Right cardiac atrium (tissue), 5 donors: ENCODE measurements at regions not wholly inside any gene's neighbourhood (a gene's known extent, or its start where the extent isn't known, plus 50 kb on each side); places are given as distances from the start of the nearest gene placed in this dataset.
"Not testable (repeated sequence)": the region's sequence is repeated elsewhere in the genome, so short reads cannot be mapped to it uniquely, and the experiment has no call there.

Experiments
- ATAC-seq, 2 donors: fragments of 200-7000 bp; cut with Tn5 transposase; one replicate each; pipeline versions ENCODE4 v1.8.0 to v1.9.1; 2020; ENCODE audit warnings: moderate library complexity in 2 of 2, mild to moderate bottlenecking in 1 of 2
- DNase-seq, 3 donors: peaks; one replicate each; pipeline ENCODE4 v3.0.0-alpha.2; 2020
- H3K27ac ChIP-seq: one replicate; pipeline ENCODE4 v1.5.1; 2013; ENCODE audit warnings: mild to moderate bottlenecking, low read length, control low read depth, moderate library complexity
- H3K27me3 ChIP-seq: one replicate; pipeline ENCODE4 v1.6.1; 2013; ENCODE audit not compliant: control insufficient read depth, insufficient read depth
- H3K4me1 ChIP-seq: one replicate; pipeline ENCODE4 v1.6.1; 2013; ENCODE audit warnings: low read length; ENCODE audit not compliant: control insufficient read depth, insufficient read depth
- H3K4me3 ChIP-seq: one replicate; pipeline ENCODE4 v1.5.1; 2013; ENCODE audit warnings: low read length, control low read depth
- H3K9me3 ChIP-seq: one replicate; pipeline ENCODE4 v1.6.1; 2013; ENCODE audit warnings: low read length; ENCODE audit not compliant: control insufficient read depth
- WGBS: extraction: QIAGEN DNeasy Blood & Tissue Kit; methylation state at CpG from one replicate; pipeline ENCODE4 v1.1.7; 2013; 5-methylcytosine and 5-hydroxymethylcytosine counted together
- intact Hi-C, 4 donors: fragments of 100-400 bp; cut with DNase I; formaldehyde crosslinking; loops; one replicate each; pipeline versions ENCODE4 v1.11.0 to v1.14.0; 2022 to 2023
- donor health status: healthy with polysubstance abuse.
- donor health status: DM: no; HTN: yes; CAD: no.
- donor health status: DM: no; HTN: no; CAD: no.
- donor health status: DM: no; HTN: yes; CAD: no; lungs with severe emphysema.
- donor health status: DM: yes; HTN: yes; CAD: no.

DNA sequence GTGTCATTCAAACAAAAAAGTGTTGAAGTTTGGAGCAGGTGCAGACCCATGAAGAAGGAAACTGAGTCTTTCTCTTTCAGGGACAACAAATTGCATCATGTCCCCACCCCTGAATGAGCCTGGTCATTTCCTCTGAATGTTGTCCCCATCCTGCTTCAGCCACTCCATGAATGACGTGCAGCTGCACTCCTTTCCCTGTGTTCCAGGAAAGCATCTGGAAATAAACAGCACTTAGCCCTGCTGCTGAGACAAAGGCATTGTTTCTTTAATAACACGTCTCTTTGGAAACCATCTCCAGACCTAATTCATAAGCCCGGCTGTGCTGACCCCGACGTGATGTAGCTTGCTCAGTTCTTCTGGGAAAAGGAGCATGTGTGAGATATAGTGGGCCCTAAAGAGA, 682.3 kb downstream of the BRINP1 start:
- DNase-seq (no peak), ATAC-seq (no peak)
- H3K27ac ChIP-seq: no peak overlapping the region
- WGBS: 53% methylated on average over 5 of the region's 5 CpGs
- no peak overlapping the region for H3K4me3 ChIP-seq
- no peaks in the 10 kb centered on the region for H3K9me3 ChIP-seq
- H3K4me1 ChIP-seq: no peaks in the 10 kb centered on the region
- intact Hi-C loops: no loop called here
- H3K27me3 ChIP-seq: no peaks in the 10 kb centered on the region

DNA sequence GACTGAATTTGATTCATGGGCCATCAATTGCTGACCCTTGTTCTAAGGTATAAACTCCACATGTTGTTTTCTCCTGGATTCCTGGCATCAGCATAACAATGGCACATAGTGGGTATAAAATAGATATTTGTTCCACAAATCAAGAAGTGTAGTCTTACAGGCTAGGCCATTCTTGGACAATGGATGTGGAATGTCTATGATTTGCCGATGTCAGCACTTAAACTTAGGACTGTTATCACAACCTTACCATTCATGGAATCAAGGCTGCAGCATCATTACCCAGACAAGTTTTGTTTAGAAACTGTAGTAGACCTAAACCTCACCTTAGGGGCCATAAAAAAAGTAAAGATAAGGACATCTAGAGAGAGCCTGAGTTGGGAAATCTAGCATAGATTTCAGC, 680.0 kb downstream of the BRINP1 start:
- no peak for DNase-seq
- Histone ChIP-seq H3K9me3 (no peaks in the 10 kb centered on the region), H3K27ac (no peak overlapping the region), H3K4me3 (no peak overlapping the region), H3K4me1 (no peaks in the 10 kb centered on the region), H3K27me3 (no peaks in the 10 kb centered on the region)
- WGBS: 74% methylated on average over 1 of the region's 1 CpG
- intact Hi-C loops: no loop called here
- no peak for ATAC-seq

DNA sequence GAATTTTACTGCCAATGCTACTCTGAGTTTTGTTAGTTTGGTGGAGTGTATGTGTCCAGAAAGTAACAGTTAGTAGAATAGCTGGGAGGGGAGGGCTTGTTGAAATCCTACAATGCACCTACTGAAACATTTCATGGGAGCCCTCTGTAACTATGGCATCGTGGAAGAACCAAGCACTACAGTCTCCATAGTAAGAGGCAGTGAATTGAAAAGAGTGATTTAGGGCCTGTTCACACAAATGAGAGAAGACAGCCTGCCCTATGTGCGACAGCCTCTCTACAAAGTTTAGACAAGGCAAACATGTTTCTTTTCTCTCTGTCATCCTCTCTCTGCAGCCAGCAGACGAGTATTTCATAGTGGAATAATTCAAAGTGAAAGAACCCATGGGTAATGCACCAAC, 676.6 kb downstream of the BRINP1 start:
- no peaks in the 10 kb centered on the region for H3K27me3 ChIP-seq
- DNase-seq (no peak), ATAC-seq (no peak)
- H3K9me3 ChIP-seq: no peaks in the 10 kb centered on the region
- H3K27ac ChIP-seq: no peak overlapping the region
- H3K4me3 ChIP-seq: no peak overlapping the region
- intact Hi-C loops: no loop called here
- no peaks in the 10 kb centered on the region for H3K4me1 ChIP-seq
- 54% methylated on average over 3 of the region's 3 CpGs for WGBS

DNA sequence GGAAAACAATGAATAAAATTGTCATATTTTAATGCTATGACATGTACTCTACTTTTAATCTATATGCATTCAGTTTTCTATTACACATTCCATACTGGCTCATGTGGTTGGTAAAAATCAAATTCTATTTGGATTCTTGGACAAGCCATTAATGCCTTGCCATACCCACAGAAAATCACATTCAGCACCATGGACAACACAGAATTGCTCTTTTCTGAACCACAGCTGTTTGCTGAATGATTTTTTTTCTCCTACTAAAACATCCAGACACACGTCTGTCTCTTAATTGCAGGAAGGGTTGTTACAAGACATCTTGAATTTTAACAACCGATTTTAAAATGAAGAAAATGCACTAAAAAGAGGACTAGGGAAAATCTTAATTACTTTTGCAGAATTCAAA, 675.6 kb downstream of the BRINP1 start:
- Histone ChIP-seq H3K4me3 (no peak overlapping the region), H3K27me3 (no peaks in the 10 kb centered on the region), H3K4me1 (no peaks in the 10 kb centered on the region), H3K9me3 (no peaks in the 10 kb centered on the region), H3K27ac (no peak overlapping the region)
- intact Hi-C loops: no loop called here
- no peak for DNase-seq
- 39% methylated on average over 2 of the region's 2 CpGs for WGBS
- ATAC-seq: no peak

DNA sequence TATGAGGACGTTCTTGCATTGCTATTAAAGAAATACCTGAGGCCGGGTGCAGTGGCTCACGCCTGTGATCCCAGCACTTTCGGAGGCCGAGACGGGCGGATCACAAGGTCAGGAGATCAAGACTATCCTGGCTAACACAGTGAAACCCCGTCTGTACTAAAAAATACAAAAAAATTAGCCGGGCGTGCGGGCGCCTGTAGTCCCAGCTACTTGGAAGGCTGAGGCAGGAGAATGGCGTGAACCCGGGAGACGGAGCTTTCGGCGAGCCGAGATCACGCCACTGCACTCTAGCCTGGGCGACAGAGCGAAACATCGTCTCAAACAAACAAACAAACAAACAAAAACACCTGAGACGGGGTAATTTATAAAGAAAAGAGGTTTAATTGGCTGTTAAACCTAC, 674.0 kb downstream of the BRINP1 start:
- H3K9me3 ChIP-seq, H3K4me1 ChIP-seq, ATAC-seq, H3K27me3 ChIP-seq, intact Hi-C loops, H3K27ac ChIP-seq, H3K4me3 ChIP-seq: not testable (repeated sequence)
- WGBS: 89% methylated on average over 23 of the region's 23 CpGs
- peak in 1 of 3 donors; percentile 18 for DNase-seq

DNA sequence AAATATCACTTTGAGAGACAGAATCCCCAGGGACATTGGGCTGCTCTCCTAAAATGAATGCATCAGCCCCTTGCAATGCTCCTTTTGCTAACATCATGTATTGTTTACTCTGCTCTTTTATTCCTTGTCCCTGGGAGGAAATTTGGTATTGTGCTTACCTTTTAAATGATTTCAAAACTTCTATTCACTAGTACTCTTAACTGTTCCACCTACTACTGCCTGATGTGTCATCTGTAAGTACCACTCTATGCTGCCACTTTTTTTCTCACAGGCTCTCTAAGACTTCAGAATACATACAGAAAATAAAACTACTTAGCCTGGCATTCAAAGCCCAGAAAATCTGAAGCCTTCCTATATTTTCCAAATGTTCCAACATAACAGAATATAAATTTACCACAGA, 667.2 kb downstream of the BRINP1 start:
- Histone ChIP-seq H3K27me3 (no peaks in the 10 kb centered on the region), H3K9me3 (no peaks in the 10 kb centered on the region), H3K4me3 (no peak overlapping the region), H3K4me1 (no peaks in the 10 kb centered on the region), H3K27ac (no peak overlapping the region)
- intact Hi-C loops: no loop called here
- no peak for ATAC-seq
- no peak for DNase-seq

DNA sequence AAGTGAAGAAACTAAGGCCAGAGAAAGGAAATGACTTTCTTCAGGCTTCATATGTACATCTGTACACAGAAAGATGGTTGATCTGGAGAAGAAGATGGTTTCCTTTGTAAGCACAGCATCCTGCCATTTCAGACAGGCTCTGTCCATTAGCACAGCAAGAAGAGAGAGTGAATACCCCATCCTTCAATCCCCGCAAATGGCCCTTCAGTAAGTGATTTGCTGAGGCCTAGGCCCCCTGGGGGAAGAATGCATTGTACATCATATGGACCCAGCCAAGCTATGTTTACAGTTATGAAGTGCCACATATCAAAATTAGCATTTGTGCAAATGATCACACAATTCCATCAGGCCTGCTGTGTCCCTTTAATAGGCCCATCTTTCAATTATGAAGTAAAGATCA, 657.4 kb downstream of the BRINP1 start:
- Histone ChIP-seq H3K27me3 (no peaks in the 10 kb centered on the region), H3K4me1 (no peaks in the 10 kb centered on the region), H3K27ac (no peak overlapping the region), H3K4me3 (no peak overlapping the region), H3K9me3 (no peaks in the 10 kb centered on the region)
- WGBS: 89% methylated on average over 1 of the region's 1 CpG
- ATAC-seq (no peak), DNase-seq (no peak)
- intact Hi-C loops: no loop called here

DNA sequence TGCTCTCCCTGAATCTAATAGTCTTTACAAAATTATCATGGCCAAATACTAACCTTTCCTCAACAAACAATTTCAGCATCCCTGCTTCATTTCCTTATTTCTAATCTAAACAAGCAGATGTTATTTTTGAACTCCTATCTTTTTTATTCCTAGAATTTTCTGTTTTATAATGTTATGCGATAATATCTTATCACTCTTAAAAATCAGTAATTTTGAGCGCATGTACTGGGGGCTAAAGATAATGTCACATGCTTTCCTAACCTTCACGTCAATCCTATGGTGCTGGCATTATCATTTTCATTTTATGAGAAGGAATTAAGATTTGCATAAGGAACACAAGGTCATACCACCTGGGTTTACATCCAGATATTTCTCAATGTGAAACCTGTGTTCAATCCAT, 648.0 kb downstream of the BRINP1 start:
- Histone ChIP-seq H3K27ac (no peak overlapping the region), H3K4me1 (no peaks in the 10 kb centered on the region), H3K27me3 (no peaks in the 10 kb centered on the region), H3K4me3 (no peak overlapping the region), H3K9me3 (no peaks in the 10 kb centered on the region)
- ATAC-seq (no peak), DNase-seq (no peak)
- intact Hi-C loops: no loop called here
- 78% methylated on average over 3 of the region's 3 CpGs for WGBS

DNA sequence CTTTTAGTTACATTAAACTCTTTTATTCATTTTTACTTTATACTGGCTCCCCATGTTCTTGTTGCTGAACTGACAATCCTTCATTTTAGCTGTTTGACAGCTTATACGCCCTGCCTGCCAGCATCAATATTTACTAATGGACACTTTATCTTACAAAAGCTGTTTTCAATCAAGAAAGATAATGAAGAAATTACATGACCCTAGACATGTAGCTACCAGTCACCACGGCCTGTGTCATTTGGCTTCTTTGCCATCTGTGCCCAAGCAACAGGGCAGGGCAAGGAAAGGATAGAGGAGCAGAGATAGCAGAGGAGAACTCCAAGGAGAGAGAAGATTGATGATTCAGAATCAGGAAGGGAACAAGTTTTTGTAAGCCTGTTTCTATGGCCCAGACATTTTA, 647.3 kb downstream of the BRINP1 start:
- 38% methylated on average over 2 of the region's 2 CpGs for WGBS
- no peak for ATAC-seq

DNA sequence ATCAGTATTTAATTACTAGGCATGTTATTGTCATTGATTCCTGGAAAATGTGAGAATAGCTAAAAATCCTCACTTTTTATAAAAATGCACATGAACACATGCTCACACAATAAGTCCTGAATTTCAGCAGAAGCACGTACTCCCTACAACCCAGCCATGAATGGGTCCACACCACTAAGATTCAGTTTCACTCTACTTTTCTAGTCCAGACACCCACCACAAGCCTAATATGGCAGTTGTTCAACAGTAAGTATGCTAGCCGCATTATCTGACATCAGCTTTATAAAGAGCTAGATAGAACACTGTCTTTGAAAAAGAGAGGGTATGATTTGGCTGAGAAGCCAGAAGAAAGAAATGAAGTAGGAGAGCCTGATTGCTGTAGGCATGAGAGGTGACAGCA, 639.3 kb downstream of the BRINP1 start:
- Histone ChIP-seq H3K27ac (no peak overlapping the region), H3K4me3 (no peak overlapping the region), H3K27me3 (no peaks in the 10 kb centered on the region), H3K4me1 (no peaks in the 10 kb centered on the region), H3K9me3 (no peaks in the 10 kb centered on the region)
- 85% methylated on average over 2 of the region's 2 CpGs for WGBS
- intact Hi-C loops: no loop called here
- ATAC-seq (no peak), DNase-seq (no peak)

More for the DNA sequence above, 647.3 kb downstream of the BRINP1 start:
- Histone ChIP-seq H3K4me3 (no peak overlapping the region), H3K27ac (no peak overlapping the region), H3K4me1 (no peaks in the 10 kb centered on the region), H3K9me3 (no peaks in the 10 kb centered on the region), H3K27me3 (no peaks in the 10 kb centered on the region)
- DNase-seq: no peak
- intact Hi-C loops: no loop called here

DNA sequence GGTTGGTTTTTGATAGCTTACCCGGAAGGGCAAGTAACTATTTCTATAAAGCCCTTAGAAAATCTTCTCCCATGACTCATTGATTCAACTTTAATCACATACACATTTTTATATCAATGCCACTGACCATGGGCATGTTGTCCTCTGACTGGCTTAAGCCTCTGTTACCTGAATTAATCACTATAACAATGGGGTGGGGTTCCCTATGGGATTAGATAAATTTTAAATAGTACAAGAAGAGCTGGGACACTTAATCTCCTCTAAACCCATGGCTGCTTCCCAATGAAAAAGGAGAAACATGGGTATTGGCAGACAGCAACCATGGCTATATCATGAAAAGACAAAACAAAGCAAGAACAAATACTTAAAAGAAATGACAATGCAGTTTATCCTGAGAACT, 636.2 kb downstream of the BRINP1 start:
- 38% methylated on average over 1 of the region's 1 CpG for WGBS
- intact Hi-C loops: no loop called here
- Histone ChIP-seq H3K27ac (no peak overlapping the region), H3K9me3 (peaks cover 5% of the 10 kb centered on the region), H3K4me1 (no peaks in the 10 kb centered on the region), H3K27me3 (no peaks in the 10 kb centered on the region), H3K4me3 (no peak overlapping the region)
- DNase-seq: no peak
- ATAC-seq: no peak

DNA sequence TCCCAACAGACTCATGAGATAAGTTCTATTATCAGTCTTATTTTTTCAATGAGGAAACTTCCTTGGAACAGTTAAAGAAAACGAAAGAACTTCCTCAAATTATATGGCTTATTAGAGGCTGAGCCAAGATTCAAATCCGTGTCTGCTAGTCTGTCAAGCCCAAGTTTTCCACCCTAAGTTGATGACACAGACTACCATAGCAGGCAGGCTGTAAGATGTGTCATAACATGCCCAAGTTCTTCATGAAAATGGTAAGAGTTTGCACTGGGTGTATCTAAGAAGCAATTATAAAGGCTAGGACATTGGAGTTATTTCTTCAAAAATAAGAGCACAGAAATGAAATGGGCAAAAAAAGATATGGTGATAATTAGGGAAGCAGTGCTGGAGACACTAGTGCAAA, 634.5 kb downstream of the BRINP1 start:
- WGBS: 36% methylated on average over 2 of the region's 2 CpGs
- intact Hi-C loops: no loop called here
- no peak for DNase-seq
- Histone ChIP-seq H3K9me3 (peaks cover 5% of the 10 kb centered on the region), H3K27me3 (no peaks in the 10 kb centered on the region), H3K4me1 (no peaks in the 10 kb centered on the region), H3K27ac (no peak overlapping the region), H3K4me3 (no peak overlapping the region)
- no peak for ATAC-seq
